HG03064 (cell line): ENCODE measurements at regions not wholly inside any gene's neighbourhood (a gene's known extent, or its start where the extent isn't known, plus 50 kb on each side); places are given as distances from the start of the nearest gene placed in this dataset.

Experiments
- ATAC-seq: cut with Tn5 transposase; IDR thresholded peaks from one replicate; pipeline ENCODE4 v1.9.1; 2021; ENCODE audit warnings: low read depth; ENCODE audit not compliant: unreplicated experiment

- ATAC-seq = no peak
These were observed 135.9 kb upstream of the FRY start for GRCh38 chr13:31895691-31896090.

- ATAC-seq = peak; percentile 48
These were observed 135.1 kb upstream of the FRY start for GRCh38 chr13:31896427-31896826.

DNA sequence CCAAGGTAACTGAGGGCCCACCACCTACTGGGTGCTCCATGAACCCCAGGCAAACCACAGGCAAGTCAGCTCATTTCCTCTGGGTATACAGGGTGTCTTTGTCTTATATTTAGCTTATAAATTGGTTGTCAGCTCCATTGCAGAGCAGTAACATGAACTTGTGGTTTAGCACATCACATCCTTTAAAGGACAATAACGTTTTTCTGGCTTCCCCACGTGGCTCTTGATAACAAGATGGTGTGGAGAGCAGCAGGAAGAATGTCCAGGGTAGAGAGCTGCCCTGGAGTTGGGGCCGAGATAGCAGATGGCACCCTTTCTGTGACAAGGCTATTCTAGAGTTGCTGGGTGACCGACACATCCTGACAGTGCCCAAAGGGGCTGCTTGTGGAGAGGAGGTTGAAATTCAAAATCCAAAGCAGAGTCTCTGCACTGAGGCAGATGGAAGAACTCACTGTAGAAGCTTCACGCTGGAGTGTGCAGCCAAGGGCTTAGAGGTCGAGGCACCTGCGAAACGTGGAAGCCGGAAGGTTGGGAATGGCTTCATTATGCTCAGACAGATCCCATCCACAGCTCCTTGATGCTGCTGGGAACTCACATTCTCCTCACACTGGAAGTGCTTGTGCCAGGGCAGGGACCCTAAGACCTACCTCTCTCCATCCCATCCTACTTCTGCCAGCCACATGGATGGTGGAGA lies 133.0 kb upstream of the FRY start:
- no peak for ATAC-seq

DNA sequence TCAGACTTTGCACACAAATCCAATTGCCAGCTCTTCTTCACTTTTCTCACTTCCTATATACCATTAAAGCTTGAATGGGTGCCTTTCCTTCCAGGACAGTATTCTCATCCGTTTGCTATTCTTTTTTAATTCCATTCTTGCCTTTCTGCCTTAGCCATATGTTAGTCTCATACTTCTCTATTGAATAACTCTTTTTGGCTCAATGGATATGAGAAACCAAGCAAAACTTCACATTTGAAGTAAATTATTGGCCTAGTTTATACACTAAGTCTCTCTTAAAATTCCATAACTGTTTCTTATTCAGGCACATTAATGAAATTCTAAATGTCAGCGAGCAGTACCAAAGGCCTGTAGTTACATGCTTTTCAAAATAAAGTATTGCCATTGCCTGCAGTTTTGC lies 129.6 kb upstream of the FRY start:
- no peak for ATAC-seq

DNA sequence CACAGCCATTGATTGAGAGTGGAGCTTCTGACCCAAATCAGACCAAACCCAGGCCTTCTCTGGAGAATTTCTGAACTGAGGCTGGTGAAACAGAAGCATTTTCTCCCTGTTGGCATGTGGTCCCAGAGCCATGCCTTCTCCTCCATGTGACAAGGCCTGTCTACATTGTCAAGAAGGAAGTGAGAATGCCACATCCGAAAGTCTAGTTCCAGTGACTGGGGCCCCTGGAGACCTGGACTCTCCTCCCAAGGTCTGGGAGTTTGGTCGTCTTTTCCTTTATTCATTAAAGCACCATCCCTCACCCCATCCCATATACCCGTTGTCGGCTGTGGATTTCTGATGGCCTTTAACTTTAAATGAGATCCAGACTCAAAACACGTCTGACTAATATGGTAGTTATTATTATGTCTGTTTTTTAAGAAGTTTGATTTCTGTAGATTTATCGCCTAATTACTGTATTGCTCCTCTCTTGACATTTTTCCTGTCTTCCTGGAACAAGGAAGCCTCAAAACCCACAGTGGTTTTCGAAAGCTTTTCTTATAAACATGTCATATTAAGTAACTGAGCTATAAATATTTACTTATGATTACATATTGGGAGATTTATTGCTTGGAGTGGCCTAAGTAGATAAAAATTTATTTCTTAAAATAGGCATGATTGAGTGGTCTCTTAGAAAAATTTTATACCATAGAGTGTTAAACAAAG lies 128.3 kb upstream of the FRY start:
- ATAC-seq = no peak

DNA sequence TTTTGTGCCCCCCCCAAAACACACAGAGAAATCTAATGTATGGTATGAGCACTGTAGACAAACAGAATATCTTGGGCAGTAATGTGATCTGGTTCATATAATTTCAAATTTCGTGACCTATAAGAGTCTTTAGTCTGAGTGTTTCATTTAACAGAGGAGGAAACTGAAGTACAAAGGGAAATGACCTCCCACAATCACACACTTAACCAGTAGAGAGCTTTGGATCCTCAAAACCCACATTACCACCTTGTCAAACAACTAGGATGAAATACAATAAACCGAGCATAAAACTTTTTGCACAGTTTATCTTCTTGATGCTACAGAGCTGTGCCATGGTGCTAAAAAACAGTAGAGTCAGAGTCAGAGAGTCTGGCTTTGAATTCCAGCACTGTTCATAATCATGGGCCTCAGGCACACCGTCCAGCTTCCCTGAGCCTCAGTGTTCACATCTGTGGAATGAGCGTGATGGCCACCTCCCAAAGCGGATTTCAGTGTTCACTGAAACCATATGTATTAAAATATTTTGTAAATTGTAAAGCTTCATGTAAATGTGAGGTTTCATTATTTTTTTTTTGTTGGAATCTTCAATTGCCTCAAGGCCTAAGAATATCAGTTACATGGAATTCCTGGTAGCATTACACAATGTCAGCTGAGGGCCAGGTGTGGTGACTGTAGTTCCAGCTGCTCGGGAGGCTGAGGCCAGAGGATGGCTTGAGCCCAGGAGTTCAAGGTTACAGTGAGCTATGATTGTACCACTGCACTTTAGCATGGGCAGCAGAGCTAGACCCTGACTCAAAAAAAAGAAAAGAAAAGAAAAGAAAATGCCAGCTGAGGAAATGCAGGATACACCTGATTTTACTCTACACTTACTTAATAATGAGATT lies 126.4 kb upstream of the FRY start:
- ATAC-seq = no peak

DNA sequence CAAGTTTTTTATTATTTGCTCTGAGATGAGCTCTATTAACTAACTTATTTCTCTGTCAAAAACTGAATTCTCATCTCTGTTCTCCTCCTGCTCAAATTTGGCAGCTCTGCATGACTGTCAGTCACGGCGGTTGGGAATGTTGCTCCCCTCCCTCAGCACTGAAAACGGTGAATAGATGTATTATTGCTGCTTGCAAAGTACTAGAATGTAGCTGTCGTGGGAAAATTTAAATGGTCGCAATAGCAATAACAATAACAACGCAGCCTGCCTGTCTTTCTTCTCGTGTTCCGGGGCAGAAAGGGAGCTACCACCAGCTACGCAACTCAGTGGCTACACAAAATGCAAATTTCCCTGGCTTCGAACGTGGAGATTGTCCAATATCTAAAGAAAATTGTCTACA lies 125.6 kb upstream of the FRY start:
- ATAC-seq = no peak

- no peak for ATAC-seq
These were observed 122.7 kb upstream of the FRY start for GRCh38 chr13:31908696-31909411.

DNA sequence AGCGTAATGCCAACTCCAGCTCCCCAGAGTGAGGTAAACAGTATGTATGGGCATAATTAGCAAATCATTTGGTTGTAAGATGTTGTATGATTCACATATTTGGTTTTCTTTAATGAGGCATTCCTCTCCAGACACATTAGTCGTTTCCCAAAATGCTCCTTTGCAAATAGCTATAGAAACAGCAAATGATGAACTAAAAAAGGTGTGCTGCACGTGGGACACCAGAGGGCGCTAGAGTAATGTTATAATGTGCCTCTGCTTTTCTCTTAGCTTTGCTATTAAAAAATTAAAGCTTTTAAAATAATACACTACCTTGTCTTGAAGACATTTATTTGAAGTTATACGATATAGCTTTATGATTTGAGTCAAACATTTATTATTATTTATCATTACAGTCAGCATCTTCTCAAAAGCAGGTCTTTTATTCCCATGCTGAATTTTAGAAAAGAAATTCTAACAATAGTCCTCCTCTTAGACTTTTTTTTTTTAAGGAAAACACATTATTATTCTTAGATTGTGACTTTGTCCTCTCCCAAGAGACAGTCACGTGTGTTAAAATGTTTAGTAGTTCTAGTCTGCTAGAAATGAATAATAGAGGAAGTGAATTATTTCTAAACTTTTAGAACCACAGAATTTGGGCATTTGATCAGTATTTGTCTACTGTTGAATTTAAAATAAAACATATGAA lies 121.6 kb upstream of the FRY start:
- no peak for ATAC-seq

DNA sequence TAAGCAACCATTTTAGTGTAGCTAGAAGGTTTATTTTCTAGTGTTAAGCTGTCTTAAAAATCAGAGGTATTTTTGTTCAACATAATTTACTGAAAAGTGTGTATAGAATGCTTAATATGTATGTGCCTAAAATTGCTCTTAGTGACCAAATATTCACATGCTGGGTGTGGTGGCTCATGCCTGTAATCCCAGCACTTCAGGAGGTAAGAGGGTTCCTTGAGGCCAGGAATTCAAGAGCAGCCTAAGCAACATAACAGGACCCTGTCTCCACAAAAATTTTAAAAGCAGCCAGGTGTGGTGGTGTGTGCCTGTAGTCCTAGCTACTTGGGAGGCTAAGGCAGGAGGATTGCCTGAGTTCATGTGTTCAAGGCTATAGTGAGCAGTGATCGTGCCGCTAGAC lies 120.9 kb upstream of the FRY start:
- ATAC-seq = no peak

DNA sequence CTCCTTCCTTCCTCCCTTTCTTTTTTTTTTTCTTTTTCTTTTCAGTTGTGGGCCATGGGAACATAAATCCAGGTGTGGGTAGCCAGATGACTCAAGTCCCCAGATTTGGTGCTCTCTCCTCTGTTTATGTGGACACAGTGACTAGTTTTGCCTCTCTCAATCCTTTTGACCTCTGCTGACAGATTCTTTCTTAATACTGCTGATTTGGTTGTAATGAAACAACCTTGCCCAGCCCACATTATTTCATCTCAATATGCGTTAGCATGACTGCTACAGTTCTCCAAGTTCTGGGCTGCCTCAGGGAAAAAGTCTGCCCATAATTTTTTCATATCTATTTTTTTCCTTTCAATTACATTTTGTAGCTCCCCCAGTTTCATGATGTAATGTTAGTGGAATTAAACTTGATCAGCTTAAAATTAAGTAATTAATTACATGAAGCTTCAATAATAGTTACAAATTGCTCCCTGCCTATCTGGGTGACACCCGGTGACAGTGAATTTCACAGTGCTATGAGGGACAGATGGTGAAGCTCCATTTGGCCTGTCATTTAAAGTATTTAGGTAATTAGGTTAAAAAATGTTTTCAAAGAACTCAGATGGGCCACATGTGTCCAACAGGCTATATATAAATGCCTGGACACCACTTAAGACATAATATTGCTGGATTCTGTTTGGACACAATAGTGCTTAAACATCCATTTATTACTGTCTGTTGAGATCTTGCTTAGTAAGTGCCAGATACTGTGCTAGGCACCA lies 118.8 kb upstream of the FRY start:
- no peak for ATAC-seq

GRCh38 chr13:31913459-31913858 lies 118.1 kb upstream of the FRY start:
- no peak for ATAC-seq

DNA sequence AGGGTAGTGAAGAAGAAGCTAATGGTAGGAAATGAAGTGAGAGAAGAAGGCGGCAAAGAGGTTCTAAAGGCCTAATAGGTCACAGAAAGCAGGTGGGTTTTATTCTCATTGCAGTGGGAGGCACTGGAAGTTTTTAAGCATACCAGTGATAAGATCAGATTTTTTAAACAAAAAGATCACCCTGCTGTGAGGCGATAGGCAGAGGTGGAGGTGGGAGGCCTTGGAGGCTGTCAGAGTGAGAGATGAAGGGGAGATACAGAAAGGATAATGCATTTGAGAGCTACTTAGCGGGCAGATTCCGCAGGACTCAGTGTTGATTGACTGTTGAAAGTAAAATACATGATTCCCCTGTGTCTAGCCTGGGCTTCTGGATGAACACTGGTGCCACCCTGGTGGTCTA lies 116.7 kb upstream of the FRY start:
- ATAC-seq = no peak

GRCh38 chr13:31918707-31919106 lies 112.9 kb upstream of the FRY start:
- no peak for ATAC-seq

- ATAC-seq = no peak
These were observed 112.3 kb upstream of the FRY start for GRCh38 chr13:31919241-31919640.

DNA sequence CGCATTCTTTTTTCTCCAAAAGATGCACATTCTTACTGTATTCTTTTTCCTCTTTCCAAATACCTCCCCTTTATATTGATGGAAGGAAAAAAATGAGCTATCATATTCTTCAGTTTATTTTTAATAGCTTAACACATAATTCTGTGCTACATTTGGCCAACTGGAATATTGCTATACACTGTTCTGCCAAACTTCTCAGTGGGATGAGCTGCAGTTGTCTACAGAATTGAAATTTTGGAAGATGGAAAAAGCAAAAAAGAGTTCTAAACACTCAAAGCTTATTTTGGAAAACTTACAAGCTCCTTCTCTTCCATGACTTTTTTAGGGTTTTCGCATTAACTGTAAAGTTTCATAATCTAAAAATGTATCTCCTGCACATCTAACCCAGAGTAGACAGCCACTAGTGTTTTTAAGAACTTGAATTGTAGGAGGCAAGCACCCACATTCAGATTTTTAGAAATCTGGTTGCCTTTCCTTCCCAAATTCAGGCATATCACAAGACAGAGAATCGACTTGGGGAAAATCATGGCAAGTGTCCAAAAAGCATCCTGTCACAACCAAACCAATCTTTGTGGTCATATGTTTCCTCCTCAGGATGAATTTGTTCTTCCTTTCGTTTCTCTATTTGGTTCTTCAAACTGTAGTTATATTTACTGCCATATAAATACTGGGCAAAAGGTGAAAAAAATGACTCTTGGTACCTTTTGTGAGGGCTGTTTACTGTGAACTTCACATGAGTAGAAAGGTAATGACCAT lies 111.4 kb upstream of the FRY start:
- no peak for ATAC-seq

DNA sequence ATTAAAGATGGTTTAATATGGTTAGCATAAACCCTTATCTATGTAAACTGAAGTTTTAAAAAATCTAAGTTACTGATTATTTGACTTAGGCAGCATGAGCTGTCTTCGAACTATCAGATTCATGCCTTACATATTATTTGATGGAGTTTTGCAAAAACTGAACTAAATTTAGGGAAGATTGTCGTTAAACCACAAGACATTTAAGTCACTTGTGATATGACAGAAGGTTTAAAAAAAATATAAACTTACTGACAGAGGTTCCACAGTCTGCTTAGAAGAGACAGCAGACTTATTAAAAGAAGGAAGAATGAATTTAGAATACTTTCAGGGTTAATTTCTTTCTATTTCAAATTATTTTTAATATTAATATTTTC lies 110.9 kb upstream of the FRY start:
- ATAC-seq = no peak

DNA sequence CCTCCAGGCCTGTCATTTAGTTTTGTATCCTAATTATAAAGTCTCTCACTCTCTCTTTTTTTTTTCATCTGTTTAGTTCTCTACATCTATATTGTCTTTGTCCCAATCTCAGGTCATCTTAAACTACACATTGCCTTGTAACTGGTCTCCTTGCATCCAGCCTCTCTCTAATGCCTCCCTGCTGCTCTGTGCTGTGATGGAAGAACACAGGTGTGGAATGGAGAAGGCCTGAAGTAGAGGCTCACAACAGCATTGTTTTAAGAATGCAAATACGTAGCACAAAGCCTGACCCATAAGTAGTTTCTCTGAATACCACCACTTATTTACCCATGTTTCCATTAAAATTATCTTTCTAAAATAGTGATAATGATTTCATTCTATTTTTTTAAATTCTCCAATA lies 108.8 kb upstream of the FRY start:
- no peak for ATAC-seq
